ENCODE measurements at regions not wholly inside any gene's neighbourhood (a gene's known extent, or its start where the extent isn't known, plus 50 kb on each side); places are given as distances from the start of the nearest gene placed in this dataset.
"Not testable (repeated sequence)": the region's sequence is repeated elsewhere in the genome, so short reads cannot be mapped to it uniquely, and the experiment has no call there.

DNA sequence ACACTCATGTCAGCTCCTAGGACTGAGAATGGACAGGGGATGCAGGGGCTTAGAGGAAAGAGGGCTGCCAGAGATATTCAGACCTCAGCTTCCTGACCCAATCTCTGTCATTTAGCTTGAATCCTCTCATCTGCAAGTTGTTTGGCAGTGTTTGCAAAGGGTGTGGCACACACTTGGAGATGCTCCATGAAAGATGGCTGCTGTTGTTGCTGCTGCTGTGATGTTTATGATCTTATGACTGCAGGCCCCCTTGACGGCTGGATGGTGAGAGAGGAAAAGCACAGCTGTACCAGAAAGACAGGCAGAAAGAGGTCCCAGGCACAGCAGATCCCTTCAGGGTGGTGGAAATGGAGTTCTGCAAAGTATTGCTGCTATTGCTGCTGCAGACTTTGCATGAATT lies 80.7 kb downstream of the TRIM43 start:
- H3K36me3 ChIP-seq; intact Hi-C loops (cut with DNase I; ENCODE audit: low total_unique reads); H3K27me3 ChIP-seq (replicated peaks in 1 of 7); DNase-seq; H3K9me3 ChIP-seq; H3K4me3 ChIP-seq; H3K27ac ChIP-seq: not testable (repeated sequence)
- H3K4me1 ChIP-seq: peaks cover 0 to 23% (median 8%) of the 10 kb centered on the region in 6 donors
- 46 to 71% (median 67%) methylated on average over 1 of the region's 1 CpG for WGBS, 5 donors

DNA sequence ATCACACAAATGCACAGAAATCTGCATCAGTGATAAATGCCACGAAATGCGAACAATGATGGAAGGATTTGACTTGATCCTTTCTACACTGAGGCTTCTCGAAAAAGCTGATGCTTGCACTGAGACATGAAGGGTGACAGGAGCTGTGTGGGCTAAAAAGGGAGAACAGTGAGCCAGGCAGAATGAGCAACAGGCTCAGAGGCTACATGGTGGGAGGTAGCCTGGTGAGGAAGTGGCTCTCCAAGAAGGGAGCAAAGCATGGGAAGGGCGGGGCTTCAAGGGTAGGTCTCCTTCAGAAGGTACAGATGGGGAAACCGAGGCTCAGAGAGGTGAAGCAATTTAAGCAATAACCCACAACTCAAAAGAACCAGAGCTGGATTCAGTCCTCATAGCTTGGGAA lies 82.4 kb downstream of the TRIM43 start:
- 76 to 88% (median 82%) methylated on average over 5 of the region's 5 CpGs for WGBS, 5 donors
- intact Hi-C loops (cut with DNase I; ENCODE audit: low total_unique reads): no loop called here
- TF ChIP-seq, protein P1, sequence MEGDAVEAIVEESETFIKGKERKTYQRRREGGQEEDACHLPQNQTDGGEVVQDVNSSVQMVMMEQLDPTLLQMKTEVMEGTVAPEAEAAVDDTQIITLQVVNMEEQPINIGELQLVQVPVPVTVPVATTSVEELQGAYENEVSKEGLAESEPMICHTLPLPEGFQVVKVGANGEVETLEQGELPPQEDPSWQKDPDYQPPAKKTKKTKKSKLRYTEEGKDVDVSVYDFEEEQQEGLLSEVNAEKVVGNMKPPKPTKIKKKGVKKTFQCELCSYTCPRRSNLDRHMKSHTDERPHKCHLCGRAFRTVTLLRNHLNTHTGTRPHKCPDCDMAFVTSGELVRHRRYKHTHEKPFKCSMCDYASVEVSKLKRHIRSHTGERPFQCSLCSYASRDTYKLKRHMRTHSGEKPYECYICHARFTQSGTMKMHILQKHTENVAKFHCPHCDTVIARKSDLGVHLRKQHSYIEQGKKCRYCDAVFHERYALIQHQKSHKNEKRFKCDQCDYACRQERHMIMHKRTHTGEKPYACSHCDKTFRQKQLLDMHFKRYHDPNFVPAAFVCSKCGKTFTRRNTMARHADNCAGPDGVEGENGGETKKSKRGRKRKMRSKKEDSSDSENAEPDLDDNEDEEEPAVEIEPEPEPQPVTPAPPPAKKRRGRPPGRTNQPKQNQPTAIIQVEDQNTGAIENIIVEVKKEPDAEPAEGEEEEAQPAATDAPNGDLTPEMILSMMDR (IDR thresholded peaks at IDR 0.05 in 8 of 11, conservative IDR thresholded peaks at IDR 0.05 in 3 of 11): no peak
- no peak for TF ChIP-seq POLR2AphosphoS5 (IDR thresholded peaks at IDR 0.05)
- no peak for TF ChIP-seq POLR2A (IDR thresholded peaks at IDR 0.05)

DNA sequence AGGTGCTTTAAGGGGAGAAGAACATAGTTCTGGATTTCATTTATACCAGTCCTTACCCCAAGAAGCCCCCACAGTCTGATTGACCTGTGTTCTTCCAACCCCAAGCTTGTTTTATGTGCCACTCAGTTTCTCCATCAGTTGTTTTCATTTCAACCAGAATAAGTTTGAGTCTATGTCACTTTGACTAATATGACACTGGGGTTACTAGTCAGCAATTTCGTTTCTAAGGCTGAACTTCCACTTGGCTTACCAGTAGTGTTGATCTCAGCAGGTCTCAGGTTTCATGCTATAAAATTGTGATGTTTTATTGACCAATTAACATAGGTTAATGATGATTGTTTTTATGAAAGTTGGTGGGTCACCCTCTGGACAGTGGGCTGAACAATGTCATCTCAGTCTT lies 84.8 kb downstream of the TRIM43 start:
- WGBS, 5 donors: 33 to 64% (median 49%) methylated on average over 1 of the region's 1 CpG
- DNase-seq; H3K9me3 ChIP-seq; H3K36me3 ChIP-seq; H3K27ac ChIP-seq; H3K27me3 ChIP-seq (replicated peaks in 1 of 7); H3K4me3 ChIP-seq; intact Hi-C loops (cut with DNase I; ENCODE audit: low total_unique reads); H3K4me1 ChIP-seq: not testable (repeated sequence)

More for the DNA sequence above, 82.4 kb downstream of the TRIM43 start:
- DNase-seq: no peak
- no peak overlapping the region for H3K27ac ChIP-seq
- no peaks in the 10 kb centered on the region for H3K27me3 ChIP-seq (replicated peaks in 1 of 7)
- H3K4me3 ChIP-seq: no peak overlapping the region
- H3K9me3 ChIP-seq: no peaks in the 10 kb centered on the region
- no peaks in the 10 kb centered on the region for H3K36me3 ChIP-seq
- peaks cover 0 to 20% (median 5%) of the 10 kb centered on the region in 6 donors for H3K4me1 ChIP-seq

DNA sequence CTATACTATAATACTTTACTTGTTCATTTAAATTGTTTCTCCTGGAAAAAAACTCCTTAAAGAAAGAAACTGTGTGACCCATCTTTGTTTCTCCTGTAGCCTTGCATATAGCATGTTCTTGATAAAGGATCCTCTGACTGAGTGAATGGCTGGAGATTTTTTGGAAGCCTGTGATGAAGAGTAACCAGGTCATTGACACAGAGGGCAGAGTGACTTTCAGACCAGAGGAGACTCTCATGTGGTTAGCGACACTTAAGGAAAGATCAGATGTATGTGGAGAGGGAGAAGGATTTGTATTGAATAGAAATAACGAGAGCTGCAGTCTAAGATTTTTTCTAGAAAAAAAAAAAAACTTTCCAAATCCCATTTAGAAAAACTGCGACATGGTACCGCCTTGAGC lies 85.5 kb downstream of the TRIM43 start:
- intact Hi-C loops (cut with DNase I; ENCODE audit: low total_unique reads): no loop called here
- TF ChIP-seq POLR2A (IDR thresholded peaks at IDR 0.05) (no peak), POLR2AphosphoS5 (IDR thresholded peaks at IDR 0.05) (no peak)
- TF ChIP-seq, protein P1 (IDR thresholded peaks at IDR 0.05 in 8 of 11, conservative IDR thresholded peaks at IDR 0.05 in 3 of 11): no peak
- Histone ChIP-seq H3K4me1 (peaks cover 0 to 4% (median 2%) of the 10 kb centered on the region in 6 donors), H3K36me3 (no peaks in the 10 kb centered on the region), H3K4me3 (no peak overlapping the region), H3K9me3 (no peaks in the 10 kb centered on the region), H3K27ac (no peak overlapping the region), H3K27me3 (replicated peaks in 1 of 7) (peaks cover 0 to 2% (median 0%) of the 10 kb centered on the region in 7 donors)
- 86 to 95% (median 88%) methylated on average over 4 of the region's 4 CpGs for WGBS, 5 donors
- no peak for DNase-seq

DNA sequence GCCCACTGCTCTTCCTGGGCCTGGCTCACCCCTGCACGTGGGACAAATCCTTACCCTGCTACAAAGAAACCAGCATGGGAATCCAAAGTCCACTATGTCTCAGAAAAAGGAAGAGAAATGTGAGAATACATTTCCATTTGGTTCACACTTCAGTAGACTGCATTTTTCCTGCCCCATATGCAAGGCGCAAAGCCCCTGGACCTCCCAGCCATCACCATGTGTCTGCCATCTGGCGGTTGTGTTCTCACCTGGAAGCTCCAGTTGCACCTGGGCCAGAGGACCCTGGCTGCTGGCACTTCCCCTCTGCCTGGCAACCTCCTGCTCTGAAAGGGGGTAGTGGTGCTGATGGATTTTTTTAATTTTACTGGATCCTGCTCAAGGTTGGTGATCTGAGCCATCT lies 86.0 kb downstream of the TRIM43 start:
- H3K4me3 ChIP-seq; H3K9me3 ChIP-seq; intact Hi-C loops (cut with DNase I; ENCODE audit: low total_unique reads); H3K27ac ChIP-seq; H3K36me3 ChIP-seq; H3K4me1 ChIP-seq; DNase-seq; H3K27me3 ChIP-seq (replicated peaks in 1 of 7): not testable (repeated sequence)
- 84 to 94% (median 86%) methylated on average over 3 of the region's 3 CpGs for WGBS, 5 donors

DNA sequence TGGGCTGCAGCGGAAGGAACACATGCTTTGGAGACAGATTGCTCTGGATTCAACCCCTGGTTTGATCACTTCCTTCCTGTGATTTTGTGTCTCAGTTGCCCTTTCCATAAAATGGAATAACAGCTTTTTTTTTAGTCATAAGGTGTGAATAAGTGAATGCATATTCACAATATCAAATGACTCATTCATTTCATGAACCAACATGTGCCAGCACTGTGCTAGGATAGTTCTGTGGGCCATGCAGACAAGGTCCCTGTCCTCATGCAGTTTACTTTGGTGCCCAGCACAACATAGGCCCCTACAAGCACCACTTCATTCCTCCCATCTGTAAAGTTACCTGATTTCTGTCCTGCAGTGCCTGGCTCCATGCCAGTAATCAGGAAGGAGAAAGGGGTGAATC lies 89.4 kb downstream of the TRIM43 start:
- H3K9me3 ChIP-seq; H3K27ac ChIP-seq; H3K36me3 ChIP-seq; H3K4me3 ChIP-seq; intact Hi-C loops (cut with DNase I; ENCODE audit: low total_unique reads); DNase-seq: not testable (repeated sequence)
- 75 to 100% (median 88%) methylated on average over 1 of the region's 1 CpG for WGBS, 5 donors
- Histone ChIP-seq H3K27me3 (replicated peaks in 1 of 7) (peaks cover 0 to 19% (median 0%) of the 10 kb centered on the region in 7 donors), H3K4me1 (peaks cover 0 to 16% (median 10%) of the 10 kb centered on the region in 6 donors)

DNA sequence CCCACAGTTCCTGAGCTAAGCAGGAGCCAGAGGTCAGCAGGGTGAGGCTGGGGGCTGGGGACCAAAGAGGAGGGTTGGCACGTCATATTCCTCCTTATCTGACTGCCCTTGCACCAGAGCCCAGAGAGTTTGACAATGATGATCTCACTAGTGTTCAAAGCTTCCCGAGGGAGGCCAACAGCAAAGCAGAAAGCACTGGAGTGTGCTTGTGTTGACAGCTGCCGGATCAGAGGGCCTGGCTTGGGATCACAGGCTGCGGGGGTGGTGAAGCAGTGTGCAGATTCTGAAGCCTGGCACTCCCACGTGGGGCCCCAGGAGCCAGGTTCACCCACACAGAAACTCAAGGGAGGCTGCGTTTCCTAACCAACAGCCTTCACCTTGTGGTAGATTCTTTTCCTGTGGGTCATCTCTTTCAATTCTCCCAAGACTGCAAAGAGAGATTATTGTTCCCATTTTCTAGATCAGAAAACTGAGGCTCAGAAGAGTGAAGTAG lies 89.8 kb downstream of the TRIM43 start:
- H3K4me3 ChIP-seq; intact Hi-C loops (cut with DNase I; ENCODE audit: low total_unique reads); H3K27ac ChIP-seq; H3K36me3 ChIP-seq; H3K9me3 ChIP-seq; DNase-seq: not testable (repeated sequence)
- peaks cover 0 to 16% (median 10%) of the 10 kb centered on the region in 6 donors for H3K4me1 ChIP-seq
- 24 to 55% (median 40%) methylated on average over 6 of the region's 6 CpGs for WGBS, 5 donors
- peaks cover 0 to 19% (median 0%) of the 10 kb centered on the region in 7 donors for H3K27me3 ChIP-seq (replicated peaks in 1 of 7)

All from spleen (tissue), 11 donors.